ENCODE measurements at regions not wholly inside any gene's neighbourhood (a gene's known extent, or its start where the extent isn't known, plus 50 kb on each side); places are given as distances from the start of the nearest gene placed in this dataset.

DNA sequence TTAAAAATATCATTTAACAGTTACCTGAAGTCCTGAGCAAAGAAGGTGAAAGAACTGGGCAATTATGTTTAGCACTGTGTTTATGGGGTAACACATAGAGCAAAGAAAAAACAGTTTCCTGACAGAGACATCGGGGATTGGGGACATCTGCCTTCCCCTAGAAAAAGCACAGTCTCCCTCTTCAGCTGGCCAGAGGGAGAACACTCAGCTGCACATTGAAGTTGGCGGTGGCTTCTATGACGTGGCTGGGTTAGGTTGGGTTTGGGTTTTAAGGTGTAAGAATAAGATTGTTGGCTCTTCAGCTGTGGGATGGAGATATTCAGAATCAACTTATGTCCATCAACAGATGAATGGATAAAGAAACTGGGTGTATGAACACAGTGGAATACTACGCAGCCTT lies 124.0 kb upstream of the DTNBP1 start:
- TF ChIP-seq, protein P1, sequence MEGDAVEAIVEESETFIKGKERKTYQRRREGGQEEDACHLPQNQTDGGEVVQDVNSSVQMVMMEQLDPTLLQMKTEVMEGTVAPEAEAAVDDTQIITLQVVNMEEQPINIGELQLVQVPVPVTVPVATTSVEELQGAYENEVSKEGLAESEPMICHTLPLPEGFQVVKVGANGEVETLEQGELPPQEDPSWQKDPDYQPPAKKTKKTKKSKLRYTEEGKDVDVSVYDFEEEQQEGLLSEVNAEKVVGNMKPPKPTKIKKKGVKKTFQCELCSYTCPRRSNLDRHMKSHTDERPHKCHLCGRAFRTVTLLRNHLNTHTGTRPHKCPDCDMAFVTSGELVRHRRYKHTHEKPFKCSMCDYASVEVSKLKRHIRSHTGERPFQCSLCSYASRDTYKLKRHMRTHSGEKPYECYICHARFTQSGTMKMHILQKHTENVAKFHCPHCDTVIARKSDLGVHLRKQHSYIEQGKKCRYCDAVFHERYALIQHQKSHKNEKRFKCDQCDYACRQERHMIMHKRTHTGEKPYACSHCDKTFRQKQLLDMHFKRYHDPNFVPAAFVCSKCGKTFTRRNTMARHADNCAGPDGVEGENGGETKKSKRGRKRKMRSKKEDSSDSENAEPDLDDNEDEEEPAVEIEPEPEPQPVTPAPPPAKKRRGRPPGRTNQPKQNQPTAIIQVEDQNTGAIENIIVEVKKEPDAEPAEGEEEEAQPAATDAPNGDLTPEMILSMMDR (IDR thresholded peaks at IDR 0.05), result no peak
- TF ChIP-seq POLR2A (IDR thresholded peaks at IDR 0.05) (no peak), EP300 (IDR thresholded peaks at IDR 0.05) (no peak)

Measured in ovary (tissue), 3 donors.